HG03095 (cell line): ENCODE measurements at regions not wholly inside any gene's neighbourhood (a gene's known extent, or its start where the extent isn't known, plus 50 kb on each side); places are given as distances from the start of the nearest gene placed in this dataset.

Experiments used
- ATAC-seq: cut with Tn5 transposase; IDR thresholded peaks from one replicate; pipeline ENCODE4 v1.9.1; 2021; ENCODE audit warnings: moderate library complexity; ENCODE audit not compliant: unreplicated experiment

- ATAC-seq: no peak
These were observed 310.2 kb upstream of the AJAP1 start for GRCh38 chr1:4344065-4344732.

- no peak for ATAC-seq
These were observed 309.3 kb upstream of the AJAP1 start for GRCh38 chr1:4345094-4345493.

- ATAC-seq: no peak
These were observed 308.3 kb upstream of the AJAP1 start for GRCh38 chr1:4346131-4346530.

GRCh38 chr1:4351453-4351852, 303.0 kb upstream of the AJAP1 start:
- ATAC-seq: no peak

- no peak for ATAC-seq
These were observed 301.1 kb upstream of the AJAP1 start for GRCh38 chr1:4353090-4353856.

- no peak for ATAC-seq
These were observed 298.6 kb upstream of the AJAP1 start for GRCh38 chr1:4355839-4356238.

- no peak for ATAC-seq
These were observed 291.9 kb upstream of the AJAP1 start for GRCh38 chr1:4362314-4363044.

GRCh38 chr1:4366091-4366490, 288.3 kb upstream of the AJAP1 start:
- no peak for ATAC-seq

- no peak for ATAC-seq
These were observed 287.1 kb upstream of the AJAP1 start for GRCh38 chr1:4367230-4367777.

- ATAC-seq: no peak
These were observed 285.1 kb upstream of the AJAP1 start for GRCh38 chr1:4369335-4369734.

- no peak for ATAC-seq
These were observed 282.6 kb upstream of the AJAP1 start for GRCh38 chr1:4371849-4372248.

- no peak for ATAC-seq
These were observed 278.6 kb upstream of the AJAP1 start for GRCh38 chr1:4375812-4376211.

- no peak for ATAC-seq
These were observed 274.8 kb upstream of the AJAP1 start for GRCh38 chr1:4379451-4380175.

- ATAC-seq: no peak
These were observed 273.7 kb upstream of the AJAP1 start for GRCh38 chr1:4380564-4381168.

GRCh38 chr1:4393191-4393590, 261.2 kb upstream of the AJAP1 start:
- no peak for ATAC-seq

- no peak for ATAC-seq
These were observed 260.0 kb upstream of the AJAP1 start for GRCh38 chr1:4394366-4394765.

- no peak for ATAC-seq
These were observed 259.3 kb upstream of the AJAP1 start for GRCh38 chr1:4395158-4395557.

GRCh38 chr1:4395676-4396075, 258.7 kb upstream of the AJAP1 start:
- ATAC-seq: no peak

GRCh38 chr1:4396551-4396950, 257.9 kb upstream of the AJAP1 start:
- ATAC-seq: no peak

- no peak for ATAC-seq
These were observed 257.2 kb upstream of the AJAP1 start for GRCh38 chr1:4397196-4397595.

GRCh38 chr1:4402032-4402431, 252.4 kb upstream of the AJAP1 start:
- ATAC-seq: no peak
